Neural cell (in vitro differentiated cells): ENCODE measurements at regions not wholly inside any gene's neighbourhood (a gene's known extent, or its start where the extent isn't known, plus 50 kb on each side); places are given as distances from the start of the nearest gene placed in this dataset.

Experiments
- H2AFZ ChIP-seq: fragments of 200-600, 300-800 bp; sonication (generic), shearing (Covaris generic); 2 replicates; pipeline ENCODE4 v1.6.0; 2014; ENCODE audit warnings: low read depth, mild to moderate bottlenecking, antibody characterized with exemption, low read length, moderate library complexity
- H3F3A ChIP-seq: fragments of 200-600 bp; shearing (Covaris generic); 2 replicates; pipeline ENCODE4 v1.6.1; 2016; ENCODE audit warnings: mild to moderate bottlenecking, moderate library complexity, mixed read lengths, antibody characterized with exemption, low read length; ENCODE audit not compliant: insufficient read depth, poor library complexity, severe bottlenecking
- H3K27ac ChIP-seq: fragments of 200-600, 300-800 bp; sonication (generic), shearing (Covaris generic); 2 replicates; pipeline ENCODE4 v1.5.1; 2014; ENCODE audit warnings: mild to moderate bottlenecking, low read length, moderate library complexity
- H3K27me3 ChIP-seq: fragments of 300-800, 200-600 bp; sonication (generic), shearing (Covaris generic); 2 replicates; pipeline ENCODE4 v1.6.0; 2014; ENCODE audit warnings: mild to moderate bottlenecking, low read depth, low read length, moderate library complexity; ENCODE audit not compliant: insufficient read depth
- H3K36me3 ChIP-seq: fragments of 300-800, 200-600 bp; sonication (generic), shearing (Covaris generic); 2 replicates; pipeline ENCODE4 v1.5.1; 2014; ENCODE audit warnings: mild to moderate bottlenecking, antibody characterized with exemption, low read length, moderate library complexity; ENCODE audit not compliant: insufficient read depth
- H3K4me2 ChIP-seq: fragments of 300-800, 200-600 bp; sonication (generic), shearing (Covaris generic); 2 replicates; pipeline ENCODE4 v1.6.0; 2014; ENCODE audit warnings: mild to moderate bottlenecking, low read length
- H3K4me3 ChIP-seq: fragments of 300-800, 200-600 bp; sonication (generic), shearing (Covaris generic); 2 replicates; pipeline ENCODE4 v1.5.1; 2014; ENCODE audit warnings: mild to moderate bottlenecking, low read length, moderate library complexity
- H3K79me2 ChIP-seq: fragments of 200-600 bp; shearing (Covaris generic); replicated peaks from 2 replicates; pipeline ENCODE4 v1.6.0; 2014; ENCODE audit warnings: mild to moderate bottlenecking, low read length, moderate library complexity; ENCODE audit not compliant: insufficient read depth
- H3K9ac ChIP-seq: fragments of 300-800, 200-600 bp; sonication (generic), shearing (Covaris generic); 2 replicates; pipeline ENCODE4 v1.6.1; 2016; ENCODE audit warnings: mild to moderate bottlenecking, low read length, mixed read lengths
- H3K9me2 ChIP-seq: fragments of 200-600 bp; shearing (Covaris generic); 2 replicates; pipeline ENCODE4 v1.6.1; 2016; ENCODE audit warnings: mild to moderate bottlenecking, low read length, mixed read lengths; ENCODE audit not compliant: insufficient read depth
- H3K9me3 ChIP-seq: fragments of 200-600, 300-800 bp; sonication (generic), shearing (Covaris generic); 2 replicates; pipeline ENCODE4 v1.6.1; 2016; ENCODE audit warnings: mild to moderate bottlenecking, mixed run types, low read length, moderate library complexity, mixed read lengths
- H4K20me1 ChIP-seq: fragments of 200-600 bp; shearing (Covaris generic); 2 replicates; pipeline ENCODE4 v1.6.1; 2016; ENCODE audit warnings: mild to moderate bottlenecking, mixed run types; ENCODE audit not compliant: insufficient read depth
- EP300 ChIP-seq: fragments of 450-650 bp; conservative IDR thresholded peaks from 2 replicates; pipeline ENCODE4 v1.6.1; 2014; ENCODE audit warnings: antibody characterized with exemption, mild to moderate bottlenecking, moderate library complexity; ENCODE audit not compliant: poor library complexity, severe bottlenecking
- EZH2 ChIP-seq: fragments of 200-600, 300-800 bp; shearing (Covaris generic), sonication (generic); IDR thresholded peaks from 2 replicates; pipeline ENCODE4 v1.6.1; 2014; ENCODE audit warnings: antibody characterized with exemption, low read length, borderline replicate concordance, mild to moderate bottlenecking; ENCODE audit not compliant: insufficient read depth, poor library complexity, severe bottlenecking
- MXI1 ChIP-seq: fragments of 450-650 bp; conservative IDR thresholded peaks from 2 replicates; pipeline ENCODE4 v1.6.1; 2014; ENCODE audit warnings: antibody characterized with exemption, mild to moderate bottlenecking; ENCODE audit not compliant: poor library complexity, severe bottlenecking
- POLR2AphosphoS5 ChIP-seq: IDR thresholded peaks from 2 replicates; pipeline ENCODE4 v1.6.1; 2012
- RAD21 ChIP-seq: fragments of 450-650 bp; conservative IDR thresholded peaks from 2 replicates; pipeline ENCODE4 v1.6.1; 2014; ENCODE audit warnings: antibody characterized with exemption, mild to moderate bottlenecking, moderate library complexity
- SMC3 ChIP-seq: fragments of 450-650 bp; conservative IDR thresholded peaks from 2 replicates; pipeline ENCODE4 v1.6.1; 2014; ENCODE audit warnings: antibody characterized with exemption, mild to moderate bottlenecking, moderate library complexity; ENCODE audit not compliant: poor library complexity
- TAF1 ChIP-seq: IDR thresholded peaks from 2 replicates; pipeline ENCODE4 v1.6.1; 2012; ENCODE audit warnings: low read depth
- TF ChIP-seq, protein P1 (sequence below): fragments of 450-650 bp; IDR thresholded peaks from 2 replicates; pipeline ENCODE4 v1.5.1; 2014; ENCODE audit warnings: antibody characterized with exemption, mild to moderate bottlenecking, moderate library complexity; ENCODE audit not compliant: poor library complexity, severe bottlenecking
- TF ChIP-seq, protein P2 (sequence below): IDR thresholded peaks from 2 replicates; pipeline ENCODE4 v1.6.1; 2012; ENCODE audit warnings: borderline replicate concordance

DNA sequence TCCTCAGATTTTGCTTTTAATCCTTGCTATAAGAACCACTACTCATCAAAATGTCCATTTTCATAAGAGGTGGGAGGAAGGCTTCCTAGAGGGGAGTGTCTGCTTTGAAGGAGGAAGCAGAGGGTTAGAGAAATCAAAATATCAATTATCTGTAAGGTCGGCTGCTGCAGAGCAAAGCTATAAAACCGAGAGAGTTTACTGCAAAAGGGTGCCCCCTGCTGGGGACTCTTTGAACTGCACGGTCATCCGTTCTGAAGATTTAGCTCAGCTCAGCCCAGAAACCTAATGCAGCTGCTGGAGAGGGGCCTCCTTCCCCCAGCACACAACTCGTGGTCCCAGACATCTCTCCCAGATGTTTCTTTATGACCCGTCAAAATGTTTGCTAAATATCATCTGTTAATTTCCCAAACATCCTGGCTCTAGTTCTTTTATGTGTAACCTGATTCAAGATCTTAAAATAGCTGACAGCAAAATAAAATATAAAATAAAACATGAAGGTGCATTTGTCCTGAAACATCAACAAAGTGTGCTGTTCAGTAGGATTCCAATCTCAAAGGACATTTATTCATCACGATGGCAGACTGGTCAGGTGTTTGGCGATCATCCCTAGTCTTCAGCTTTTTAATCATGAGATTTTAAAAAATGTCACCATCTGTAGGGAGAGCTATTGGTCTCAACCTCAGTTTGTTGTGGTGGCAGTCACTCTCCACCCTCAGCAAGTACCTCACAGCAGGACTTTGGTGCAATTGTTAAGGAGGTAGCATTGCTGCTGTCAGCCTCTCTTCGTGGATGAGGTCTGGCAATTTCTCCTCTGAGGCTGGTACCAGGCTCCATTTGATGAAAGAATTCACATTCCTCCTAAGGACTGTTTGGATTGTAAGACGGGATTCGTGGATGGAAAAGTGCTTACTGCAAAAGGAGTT lies 185.9 kb downstream of the MTX2 start:
- Histone ChIP-seq H3K27me3 (no peaks in the 10 kb centered on the region), H4K20me1 (no peaks in the 10 kb centered on the region), H3F3A (peaks cover 4% of the 10 kb centered on the region), H3K4me3 (peak overlapping the region; percentile 49), H3K9ac (peak overlapping the region; percentile 52), H3K27ac (peak overlapping the region; percentile 82), H2AFZ (no peak overlapping the region), H3K9me3 (no peaks in the 10 kb centered on the region), H3K79me2 (no peaks in the 10 kb centered on the region), H3K36me3 (no peaks in the 10 kb centered on the region), H3K9me2 (no peaks in the 10 kb centered on the region), H3K4me2 (peak overlapping the region; percentile 47)
- TF ChIP-seq RAD21 (peak; percentile 74), SMC3 (peak; percentile 76), MXI1 (no peak), EZH2 (no peak), EP300 (no peak), POLR2AphosphoS5 (no peak), TAF1 (no peak)
- TF ChIP-seq, protein P1, sequence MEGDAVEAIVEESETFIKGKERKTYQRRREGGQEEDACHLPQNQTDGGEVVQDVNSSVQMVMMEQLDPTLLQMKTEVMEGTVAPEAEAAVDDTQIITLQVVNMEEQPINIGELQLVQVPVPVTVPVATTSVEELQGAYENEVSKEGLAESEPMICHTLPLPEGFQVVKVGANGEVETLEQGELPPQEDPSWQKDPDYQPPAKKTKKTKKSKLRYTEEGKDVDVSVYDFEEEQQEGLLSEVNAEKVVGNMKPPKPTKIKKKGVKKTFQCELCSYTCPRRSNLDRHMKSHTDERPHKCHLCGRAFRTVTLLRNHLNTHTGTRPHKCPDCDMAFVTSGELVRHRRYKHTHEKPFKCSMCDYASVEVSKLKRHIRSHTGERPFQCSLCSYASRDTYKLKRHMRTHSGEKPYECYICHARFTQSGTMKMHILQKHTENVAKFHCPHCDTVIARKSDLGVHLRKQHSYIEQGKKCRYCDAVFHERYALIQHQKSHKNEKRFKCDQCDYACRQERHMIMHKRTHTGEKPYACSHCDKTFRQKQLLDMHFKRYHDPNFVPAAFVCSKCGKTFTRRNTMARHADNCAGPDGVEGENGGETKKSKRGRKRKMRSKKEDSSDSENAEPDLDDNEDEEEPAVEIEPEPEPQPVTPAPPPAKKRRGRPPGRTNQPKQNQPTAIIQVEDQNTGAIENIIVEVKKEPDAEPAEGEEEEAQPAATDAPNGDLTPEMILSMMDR = peak; percentile 85
- TF ChIP-seq, protein P2, sequence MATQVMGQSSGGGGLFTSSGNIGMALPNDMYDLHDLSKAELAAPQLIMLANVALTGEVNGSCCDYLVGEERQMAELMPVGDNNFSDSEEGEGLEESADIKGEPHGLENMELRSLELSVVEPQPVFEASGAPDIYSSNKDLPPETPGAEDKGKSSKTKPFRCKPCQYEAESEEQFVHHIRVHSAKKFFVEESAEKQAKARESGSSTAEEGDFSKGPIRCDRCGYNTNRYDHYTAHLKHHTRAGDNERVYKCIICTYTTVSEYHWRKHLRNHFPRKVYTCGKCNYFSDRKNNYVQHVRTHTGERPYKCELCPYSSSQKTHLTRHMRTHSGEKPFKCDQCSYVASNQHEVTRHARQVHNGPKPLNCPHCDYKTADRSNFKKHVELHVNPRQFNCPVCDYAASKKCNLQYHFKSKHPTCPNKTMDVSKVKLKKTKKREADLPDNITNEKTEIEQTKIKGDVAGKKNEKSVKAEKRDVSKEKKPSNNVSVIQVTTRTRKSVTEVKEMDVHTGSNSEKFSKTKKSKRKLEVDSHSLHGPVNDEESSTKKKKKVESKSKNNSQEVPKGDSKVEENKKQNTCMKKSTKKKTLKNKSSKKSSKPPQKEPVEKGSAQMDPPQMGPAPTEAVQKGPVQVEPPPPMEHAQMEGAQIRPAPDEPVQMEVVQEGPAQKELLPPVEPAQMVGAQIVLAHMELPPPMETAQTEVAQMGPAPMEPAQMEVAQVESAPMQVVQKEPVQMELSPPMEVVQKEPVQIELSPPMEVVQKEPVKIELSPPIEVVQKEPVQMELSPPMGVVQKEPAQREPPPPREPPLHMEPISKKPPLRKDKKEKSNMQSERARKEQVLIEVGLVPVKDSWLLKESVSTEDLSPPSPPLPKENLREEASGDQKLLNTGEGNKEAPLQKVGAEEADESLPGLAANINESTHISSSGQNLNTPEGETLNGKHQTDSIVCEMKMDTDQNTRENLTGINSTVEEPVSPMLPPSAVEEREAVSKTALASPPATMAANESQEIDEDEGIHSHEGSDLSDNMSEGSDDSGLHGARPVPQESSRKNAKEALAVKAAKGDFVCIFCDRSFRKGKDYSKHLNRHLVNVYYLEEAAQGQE = peak; percentile 68

DNA sequence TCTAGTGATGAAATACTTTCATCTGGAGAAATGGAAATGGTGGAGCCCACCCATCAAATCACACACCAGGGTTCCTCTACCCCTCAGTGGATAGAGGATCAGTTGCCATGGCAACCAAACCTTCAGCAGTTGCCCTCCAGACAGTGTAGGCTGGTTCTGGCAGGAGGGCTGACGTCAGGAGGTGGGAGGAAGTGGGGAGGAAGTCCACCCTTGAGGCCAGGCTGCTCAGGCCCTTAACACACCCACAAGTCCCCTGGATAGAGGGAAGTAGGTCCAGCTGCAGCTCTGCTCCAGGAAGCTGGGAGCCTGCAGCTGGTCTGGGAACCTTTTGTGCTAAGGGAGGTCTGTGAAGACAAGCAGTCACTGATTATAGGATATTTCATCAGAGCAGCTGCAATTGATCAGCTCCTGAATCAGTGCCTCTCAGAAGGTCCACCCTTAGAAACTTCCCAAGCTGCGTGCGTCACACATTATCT lies 186.6 kb downstream of the MTX2 start:
- peak overlapping the region; percentile 47 for H3K4me2 ChIP-seq
- H3K27me3 ChIP-seq = no peaks in the 10 kb centered on the region
- peak overlapping the region; percentile 52 for H3K9ac ChIP-seq
- TF ChIP-seq, protein P2 = peak; percentile 20
- TF ChIP-seq POLR2AphosphoS5 (peak; percentile 54), SMC3 (peak; percentile 15), TAF1 (no peak), MXI1 (no peak), EP300 (peak; percentile 72)
- peak overlapping the region; percentile 82 for H3K27ac ChIP-seq
- H3K9me3 ChIP-seq = no peaks in the 10 kb centered on the region
- peak overlapping the region; percentile 40 for H2AFZ ChIP-seq
- H3F3A ChIP-seq = peaks cover 4% of the 10 kb centered on the region
- no peaks in the 10 kb centered on the region for H3K9me2 ChIP-seq
- no peaks in the 10 kb centered on the region for H3K36me3 ChIP-seq
- no peaks in the 10 kb centered on the region for H3K79me2 ChIP-seq
- H3K4me3 ChIP-seq = peak overlapping the region; percentile 49
- no peaks in the 10 kb centered on the region for H4K20me1 ChIP-seq
